PC-3 (cell line): ENCODE measurements at regions not wholly inside any gene's neighbourhood (a gene's known extent, or its start where the extent isn't known, plus 50 kb on each side); places are given as distances from the start of the nearest gene placed in this dataset.

Experiments
- ATAC-seq: fragments of 200-7000 bp; cut with Tn5 transposase; 2 replicates; pipeline ENCODE4 v1.9.1; 2020; ENCODE audit warnings: mild to moderate bottlenecking, moderate library complexity
- BruUV-seq: library from RNA; stranded (reverse); fragments of 400-500 nt; replicated peaks from 2 replicates; lab custom pipeline; 2021; lab: Mats Ljungman, UMichigan
- CTCF ChIA-PET: fragments of 300-600 bp; sonication (Branson Sonifier 250); formaldehyde crosslinking; loops from one replicate; lab custom pipeline; 2022; ENCODE audit warnings: antibody characterized with exemption; lab: Charles Lee
- POLR2A ChIA-PET: fragments of 300-600 bp; sonication (Branson Sonifier 250); formaldehyde crosslinking; loops from one replicate; lab custom pipeline; 2022; ENCODE audit warnings: antibody characterized with exemption; ENCODE audit not compliant: unreplicated experiment; lab: Charles Lee
- DNase-seq: peaks from one replicate; pipeline ENCODE4 v3.0.0-alpha.2; 2015
- H2AFZ ChIP-seq: fragments of 300-600 bp; sonication (generic); 2 replicates; pipeline ENCODE4 v1.6.0; 2016; ENCODE audit warnings: antibody characterized with exemption, low read length
- H3F3A ChIP-seq: fragments of 300-600 bp; sonication (generic); one replicate; pipeline ENCODE4 v1.6.0; 2017; ENCODE audit warnings: antibody characterized with exemption, low read length, control low read depth, mild to moderate bottlenecking; ENCODE audit not compliant: unreplicated experiment
- H3K27ac ChIP-seq: fragments of 300-600 bp; sonication (generic); 2 replicates; pipeline ENCODE4 v1.5.1; 2016; ENCODE audit warnings: mild to moderate bottlenecking, low read length
- H3K27me3 ChIP-seq: fragments of 300-600 bp; sonication (generic); 2 replicates; pipeline ENCODE4 v1.6.1; 2016; ENCODE audit warnings: low read length, mixed read lengths
- H3K36me3 ChIP-seq: fragments of 300-600 bp; sonication (generic); 2 replicates; pipeline ENCODE4 v1.6.1; 2016; ENCODE audit warnings: low read depth, mixed run types, low read length, mixed read lengths
- H3K4me1 ChIP-seq: fragments of 300-600 bp; sonication (generic); 2 replicates; pipeline ENCODE4 v1.5.1; 2016; ENCODE audit warnings: low read length; ENCODE audit not compliant: insufficient read depth
- H3K4me2 ChIP-seq: fragments of 300-600 bp; sonication (generic); 2 replicates; pipeline ENCODE4 v1.6.0; 2016; ENCODE audit warnings: low read length
- H3K4me3 ChIP-seq: fragments of 300-600 bp; sonication (generic); 2 replicates; pipeline ENCODE4 v1.5.1; 2016; ENCODE audit warnings: mild to moderate bottlenecking, low read length, mixed read lengths
- H3K79me2 ChIP-seq: fragments of 300-600 bp; sonication (generic); 2 replicates; pipeline ENCODE4 v1.6.1; 2017; ENCODE audit warnings: low read length, mixed read lengths
- H3K9ac ChIP-seq: fragments of 300-600 bp; sonication (generic); 2 replicates; pipeline ENCODE4 v1.6.0; 2016; ENCODE audit warnings: mild to moderate bottlenecking, low read length
- H3K9me2 ChIP-seq: fragments of 300-600 bp; sonication (generic); replicated peaks from 2 replicates; pipeline ENCODE4 v1.6.1; 2016; ENCODE audit warnings: mixed run types, low read length, mixed read lengths
- H3K9me3 ChIP-seq: fragments of 300-600 bp; sonication (generic); 2 replicates; pipeline ENCODE4 v1.6.1; 2016; ENCODE audit warnings: low read length, mixed read lengths
- H4K20me1 ChIP-seq: fragments of 300-600 bp; sonication (generic); 2 replicates; pipeline ENCODE4 v1.6.1; 2016; ENCODE audit warnings: low read length, mixed read lengths
- CTCF ChIP-seq: fragments of 300-600 bp; sonication (generic); conservative IDR thresholded peaks from 2 replicates; pipeline ENCODE4 v1.5.1; 2017; ENCODE audit warnings: antibody characterized with exemption, low read depth, mild to moderate bottlenecking, low read length
- EZH2 ChIP-seq: fragments of 300-600 bp; sonication (generic); IDR thresholded peaks from one replicate; pipeline ENCODE4 v1.6.1; 2017; ENCODE audit warnings: antibody characterized with exemption, mild to moderate bottlenecking, low read length; ENCODE audit not compliant: unreplicated experiment
- EZH2phosphoT487 ChIP-seq: fragments of 300-600 bp; sonication (generic); IDR thresholded peaks from 2 replicates; pipeline ENCODE4 v1.6.1; 2018; ENCODE audit warnings: mild to moderate bottlenecking, antibody characterized with exemption, low read length, borderline replicate concordance
- intact Hi-C: fragments of 100-400 bp; cut with micrococcal nuclease; formaldehyde crosslinking; loops from 2 replicates; pipeline ENCODE4 v1.9.0; 2023

- Histone ChIP-seq H3K4me2 (no peak overlapping the region), H4K20me1 (no peaks in the 10 kb centered on the region), H3K36me3 (no peaks in the 10 kb centered on the region), H3K4me3 (no peak overlapping the region), H3K27me3 (no peaks in the 10 kb centered on the region), H3K9ac (no peak overlapping the region), H3K4me1 (no peaks in the 10 kb centered on the region), H3K27ac (no peak overlapping the region), H2AFZ (no peak overlapping the region), H3F3A (no peaks in the 10 kb centered on the region), H3K9me3 (no peaks in the 10 kb centered on the region), H3K79me2 (no peaks in the 10 kb centered on the region), H3K9me2 (no peaks in the 10 kb centered on the region)
- POLR2A ChIA-PET = no interaction called here
- CTCF ChIA-PET = no interaction called here
- intact Hi-C loops = no loop called here
- TF ChIP-seq CTCF = no peak
- no peak for TF ChIP-seq EZH2phosphoT487
- TF ChIP-seq EZH2 = no peak
- DNase-seq (no peak), ATAC-seq (no peak)
- no TSS peak for BruUV-seq
Observed at GRCh38 chr1:69228501-69228900, 339.2 kb upstream of the LRRC7 start.

GRCh38 chr1:69230208-69230607, 337.5 kb upstream of the LRRC7 start:
- Histone ChIP-seq H3K4me3 (no peak overlapping the region), H3K27ac (no peak overlapping the region), H3K9me3 (no peaks in the 10 kb centered on the region), H3K36me3 (no peaks in the 10 kb centered on the region), H3K9ac (no peak overlapping the region), H3K4me1 (no peaks in the 10 kb centered on the region), H3K4me2 (no peak overlapping the region), H3K79me2 (no peaks in the 10 kb centered on the region), H3F3A (no peaks in the 10 kb centered on the region), H4K20me1 (no peaks in the 10 kb centered on the region), H2AFZ (no peak overlapping the region), H3K9me2 (no peaks in the 10 kb centered on the region), H3K27me3 (no peaks in the 10 kb centered on the region)
- no TSS peak for BruUV-seq
- POLR2A ChIA-PET = no interaction called here
- CTCF ChIA-PET = interaction anchor here (0.6 kb wide), 1 partner anchor 384 kb away, joined by 3 read pairs; no protein-coding TSS in a partner anchor
- ATAC-seq (no peak), DNase-seq (no peak)
- TF ChIP-seq EZH2phosphoT487 = no peak
- no peak for TF ChIP-seq EZH2
- no peak for TF ChIP-seq CTCF
- intact Hi-C loops = no loop called here

GRCh38 chr1:69233463-69233862, 334.3 kb upstream of the LRRC7 start:
- H3K4me1 ChIP-seq = no peaks in the 10 kb centered on the region
- H3K27me3 ChIP-seq = no peaks in the 10 kb centered on the region
- H3K9me3 ChIP-seq = no peaks in the 10 kb centered on the region
- H3K27ac ChIP-seq = no peak overlapping the region
- no peak for DNase-seq
- H3K4me2 ChIP-seq = no peak overlapping the region
- ChIA-PET CTCF (no interaction called here), POLR2A (no interaction called here)
- no peak overlapping the region for H2AFZ ChIP-seq
- no peaks in the 10 kb centered on the region for H3K9me2 ChIP-seq
- ATAC-seq = no peak
- no TSS peak for BruUV-seq
- TF ChIP-seq EZH2 (no peak), EZH2phosphoT487 (no peak), CTCF (no peak)
- no peak overlapping the region for H3K4me3 ChIP-seq
- no peaks in the 10 kb centered on the region for H3K79me2 ChIP-seq
- no peaks in the 10 kb centered on the region for H4K20me1 ChIP-seq
- no peaks in the 10 kb centered on the region for H3K36me3 ChIP-seq
- H3F3A ChIP-seq = no peaks in the 10 kb centered on the region
- no peak overlapping the region for H3K9ac ChIP-seq
- intact Hi-C loops = no loop called here
